Epithelial cell of esophagus (primary cell): ENCODE measurements at regions not wholly inside any gene's neighbourhood (a gene's known extent, or its start where the extent isn't known, plus 50 kb on each side); places are given as distances from the start of the nearest gene placed in this dataset.
A peak's percentile ranks its signal among the peaks of the same experiment; 100 is the strongest.

ENCODE experiments used
- DNase-seq: peaks from one replicate; pipeline ENCODE4 v3.0.0; 2010; ENCODE audit warnings: low read depth
- H3K4me3 ChIP-seq: 2 replicates; pipeline ENCODE4 v1.5.1; 2011; ENCODE audit warnings: mild to moderate bottlenecking, low read length, control low read depth
- TF ChIP-seq, protein P1 (sequence below): IDR thresholded peaks from 2 replicates; pipeline ENCODE4 v1.5.1; 2011; ENCODE audit warnings: low read depth, mild to moderate bottlenecking, low read length, control low read depth, inconsistent platforms; ENCODE audit not compliant: insufficient read depth; ENCODE audit errors: missing control alignments

DNA sequence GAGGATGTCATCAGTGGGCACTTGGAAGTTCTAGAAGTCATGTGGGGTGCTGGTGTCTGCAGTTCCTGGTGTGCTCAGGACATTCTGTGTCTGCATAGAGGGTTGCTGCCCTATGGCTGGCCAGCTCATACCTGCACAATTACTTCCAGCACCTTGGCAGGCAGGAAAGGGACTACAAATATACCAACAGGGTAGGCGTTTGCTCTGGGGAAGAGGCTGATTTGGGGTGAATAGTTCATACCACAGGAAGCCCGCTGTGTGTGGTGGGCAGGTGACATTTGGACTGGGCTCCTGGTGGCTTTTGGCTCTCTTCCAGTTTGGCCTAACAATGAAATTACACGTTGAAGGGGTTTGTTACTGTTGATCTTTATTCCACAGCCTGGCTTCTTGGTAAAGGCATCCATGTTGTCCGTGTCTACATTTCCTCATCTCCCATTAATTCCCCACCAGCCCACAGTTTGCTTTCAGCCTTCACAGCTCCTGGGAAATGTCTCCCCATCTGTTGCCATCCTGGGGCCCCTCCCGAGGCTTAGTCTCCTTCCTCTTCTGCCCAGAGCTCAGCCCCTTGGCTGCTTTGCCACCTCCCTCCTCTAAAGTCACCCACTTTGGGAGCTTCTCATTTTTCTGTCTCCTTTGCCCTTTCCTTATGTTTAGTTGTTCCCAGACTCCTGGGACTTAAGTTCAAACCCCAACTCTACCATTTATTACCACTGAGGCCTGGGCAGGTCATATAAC lies 88.1 kb downstream of the RSPH3 start:
- TF ChIP-seq, protein P1, sequence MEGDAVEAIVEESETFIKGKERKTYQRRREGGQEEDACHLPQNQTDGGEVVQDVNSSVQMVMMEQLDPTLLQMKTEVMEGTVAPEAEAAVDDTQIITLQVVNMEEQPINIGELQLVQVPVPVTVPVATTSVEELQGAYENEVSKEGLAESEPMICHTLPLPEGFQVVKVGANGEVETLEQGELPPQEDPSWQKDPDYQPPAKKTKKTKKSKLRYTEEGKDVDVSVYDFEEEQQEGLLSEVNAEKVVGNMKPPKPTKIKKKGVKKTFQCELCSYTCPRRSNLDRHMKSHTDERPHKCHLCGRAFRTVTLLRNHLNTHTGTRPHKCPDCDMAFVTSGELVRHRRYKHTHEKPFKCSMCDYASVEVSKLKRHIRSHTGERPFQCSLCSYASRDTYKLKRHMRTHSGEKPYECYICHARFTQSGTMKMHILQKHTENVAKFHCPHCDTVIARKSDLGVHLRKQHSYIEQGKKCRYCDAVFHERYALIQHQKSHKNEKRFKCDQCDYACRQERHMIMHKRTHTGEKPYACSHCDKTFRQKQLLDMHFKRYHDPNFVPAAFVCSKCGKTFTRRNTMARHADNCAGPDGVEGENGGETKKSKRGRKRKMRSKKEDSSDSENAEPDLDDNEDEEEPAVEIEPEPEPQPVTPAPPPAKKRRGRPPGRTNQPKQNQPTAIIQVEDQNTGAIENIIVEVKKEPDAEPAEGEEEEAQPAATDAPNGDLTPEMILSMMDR: no peak
- no peak overlapping the region for H3K4me3 ChIP-seq
- DNase-seq: peak; percentile 43

DNA sequence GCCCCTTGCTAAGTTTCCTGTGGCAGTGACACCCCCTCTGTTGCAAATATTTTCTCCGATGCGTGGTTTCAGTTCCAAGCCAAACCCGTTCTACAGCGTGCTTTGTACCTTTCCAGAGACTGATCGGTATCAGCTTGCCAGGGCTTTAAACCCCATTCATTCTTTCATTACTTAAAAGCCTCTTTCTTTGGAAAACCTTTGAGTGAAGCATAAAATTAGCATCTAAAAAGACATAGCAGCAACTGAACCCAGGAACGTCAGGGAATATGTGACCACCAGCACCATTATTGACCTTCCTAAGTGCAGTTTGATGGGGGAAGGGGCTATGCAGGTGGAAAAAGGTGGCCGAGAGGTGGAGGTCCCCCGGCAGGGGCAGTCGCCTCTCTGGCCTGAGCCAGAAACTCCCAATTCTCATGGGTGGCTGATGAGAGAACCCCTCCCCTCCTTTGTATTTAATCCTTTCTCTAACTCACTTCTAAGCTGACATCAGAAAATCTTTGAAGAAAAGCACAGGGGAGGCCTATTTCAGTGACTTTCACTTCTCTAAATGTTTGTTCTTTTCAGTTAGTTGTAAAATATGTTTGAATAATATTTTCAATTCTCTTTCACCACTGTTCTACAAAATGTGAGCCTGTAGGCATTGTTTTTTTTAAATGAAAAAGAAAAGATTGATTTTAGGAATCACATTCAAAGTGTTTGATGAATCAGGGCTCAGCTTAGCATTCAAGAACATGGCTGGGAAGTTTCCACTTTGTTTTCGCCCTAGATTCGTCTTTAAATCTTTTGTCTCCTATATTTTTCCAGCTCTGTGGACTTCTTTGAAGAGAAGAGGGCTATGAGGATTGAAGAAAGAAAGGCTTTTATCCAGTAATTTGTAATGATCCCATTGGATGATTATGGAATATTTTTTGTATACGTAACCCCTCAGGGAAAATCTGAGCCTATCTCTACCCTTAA lies 89.2 kb downstream of the RSPH3 start:
- H3K4me3 ChIP-seq: no peak overlapping the region
- TF ChIP-seq, protein P1: no peak
- DNase-seq: peak; percentile 83

- H3K4me3 ChIP-seq: no peak overlapping the region
- peak; percentile 40 for DNase-seq
- TF ChIP-seq, protein P1: no peak
Observed at GRCh38 chr6:158909938-158910337, 90.1 kb downstream of the RSPH3 start.

- no peak overlapping the region for H3K4me3 ChIP-seq
- no peak for DNase-seq
- TF ChIP-seq, protein P1: no peak
Observed at GRCh38 chr6:158908606-158909005, 89.4 kb upstream of the EZR start.

GRCh38 chr6:158907931-158908330 lies 88.8 kb upstream of the EZR start:
- no peak overlapping the region for H3K4me3 ChIP-seq
- TF ChIP-seq, protein P1: no peak

GRCh38 chr6:158906926-158907325 lies 87.8 kb upstream of the EZR start:
- TF ChIP-seq, protein P1: no peak
- H3K4me3 ChIP-seq: no peak overlapping the region
- peak; percentile 39 for DNase-seq

More at GRCh38 chr6:158907931-158908330, 88.8 kb upstream of the EZR start:
- DNase-seq: peak; percentile 58
